Testis (tissue), 2 donors: ENCODE measurements at regions not wholly inside any gene's neighbourhood (a gene's known extent, or its start where the extent isn't known, plus 50 kb on each side); places are given as distances from the start of the nearest gene placed in this dataset.

Experiments used
- POLR2A ChIP-seq: fragments of 450-650 bp; IDR thresholded peaks from one replicate; pipeline ENCODE4 v1.6.1; 2017; ENCODE audit warnings: antibody characterized with exemption, mild to moderate bottlenecking, moderate library complexity
- TF ChIP-seq, protein P1 (sequence below), 3 experiments: fragments of 450-650 bp in 2 of 3; fragments of 200-600 bp in 1 of 3; sonication (generic) in 1 of 3; IDR thresholded peaks; one replicate each; pipeline ENCODE4 v1.5.1; 2016 to 2019; ENCODE audit warnings: antibody characterized with exemption in 3 of 3, mild to moderate bottlenecking in 2 of 3, moderate library complexity in 1 of 3

DNA sequence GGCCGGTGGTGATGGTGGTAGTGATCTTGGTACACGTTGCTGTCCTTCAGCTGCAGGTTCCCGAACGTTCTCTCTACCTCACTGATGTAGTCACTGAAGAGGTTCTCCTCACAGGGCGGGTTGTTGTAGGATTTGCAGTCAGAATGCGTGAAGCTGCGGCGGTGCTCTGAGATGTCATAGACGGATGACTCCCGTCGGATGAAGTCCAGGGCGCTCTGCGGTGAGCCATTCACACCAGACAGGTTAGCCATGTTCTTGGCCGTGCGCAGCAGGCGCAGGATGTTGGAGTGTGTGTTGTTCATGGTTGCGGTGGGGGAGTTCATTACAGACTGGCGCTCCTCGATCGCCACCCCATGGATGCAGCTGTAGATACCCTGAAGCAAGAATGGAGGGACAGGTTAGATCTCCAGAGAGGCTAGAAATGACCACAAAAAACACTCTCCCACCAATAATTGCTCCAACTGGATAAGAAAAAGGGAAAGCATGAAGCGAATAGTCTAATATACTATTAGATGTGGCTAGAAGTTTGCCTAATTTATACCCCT is 367.8 kb downstream of the EMP1 start:
- TF ChIP-seq, protein P1, sequence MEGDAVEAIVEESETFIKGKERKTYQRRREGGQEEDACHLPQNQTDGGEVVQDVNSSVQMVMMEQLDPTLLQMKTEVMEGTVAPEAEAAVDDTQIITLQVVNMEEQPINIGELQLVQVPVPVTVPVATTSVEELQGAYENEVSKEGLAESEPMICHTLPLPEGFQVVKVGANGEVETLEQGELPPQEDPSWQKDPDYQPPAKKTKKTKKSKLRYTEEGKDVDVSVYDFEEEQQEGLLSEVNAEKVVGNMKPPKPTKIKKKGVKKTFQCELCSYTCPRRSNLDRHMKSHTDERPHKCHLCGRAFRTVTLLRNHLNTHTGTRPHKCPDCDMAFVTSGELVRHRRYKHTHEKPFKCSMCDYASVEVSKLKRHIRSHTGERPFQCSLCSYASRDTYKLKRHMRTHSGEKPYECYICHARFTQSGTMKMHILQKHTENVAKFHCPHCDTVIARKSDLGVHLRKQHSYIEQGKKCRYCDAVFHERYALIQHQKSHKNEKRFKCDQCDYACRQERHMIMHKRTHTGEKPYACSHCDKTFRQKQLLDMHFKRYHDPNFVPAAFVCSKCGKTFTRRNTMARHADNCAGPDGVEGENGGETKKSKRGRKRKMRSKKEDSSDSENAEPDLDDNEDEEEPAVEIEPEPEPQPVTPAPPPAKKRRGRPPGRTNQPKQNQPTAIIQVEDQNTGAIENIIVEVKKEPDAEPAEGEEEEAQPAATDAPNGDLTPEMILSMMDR (IDR thresholded peaks at IDR 0.05): no peak
- no peak for TF ChIP-seq POLR2A
